GM19463 (cell line): ENCODE measurements at regions not wholly inside any gene's neighbourhood (a gene's known extent, or its start where the extent isn't known, plus 50 kb on each side); places are given as distances from the start of the nearest gene placed in this dataset.

Experiments used
- ATAC-seq: cut with Tn5 transposase; IDR thresholded peaks from one replicate; pipeline ENCODE4 v1.9.1; 2021; ENCODE audit warnings: mild to moderate bottlenecking, moderate library complexity; ENCODE audit not compliant: unreplicated experiment

DNA sequence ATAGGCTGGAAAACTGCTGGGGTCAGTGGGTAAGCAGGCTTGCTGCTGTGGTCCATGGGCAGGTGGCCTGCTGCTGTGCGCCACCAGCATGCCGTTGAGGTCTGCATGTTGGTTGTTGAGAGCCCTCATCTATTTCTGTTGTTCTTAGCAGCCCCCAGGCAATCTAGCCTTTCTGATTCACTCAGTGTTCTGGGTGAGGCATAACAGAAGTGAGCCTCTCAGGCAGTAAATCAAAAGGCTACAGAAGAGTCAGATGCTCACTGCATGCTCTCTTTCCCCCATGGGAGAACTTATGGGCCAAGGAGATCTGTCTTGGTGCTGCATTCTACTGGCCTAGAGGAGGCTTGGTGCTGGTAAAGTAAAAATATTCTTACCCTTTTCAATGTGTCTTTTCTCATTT, 67.8 kb upstream of the ATP10A start:
- no peak for ATAC-seq
